Omental fat pad (tissue), 3 donors: ENCODE measurements at regions not wholly inside any gene's neighbourhood (a gene's known extent, or its start where the extent isn't known, plus 50 kb on each side); places are given as distances from the start of the nearest gene placed in this dataset.

Experiments
- ATAC-seq: fragments of 150-250 bp; one replicate; pipeline ENCODE4 v1.9.1; 2016; ENCODE audit warnings: mild to moderate bottlenecking, moderate library complexity; ENCODE audit not compliant: low FRiP score
- DNase-seq: peaks from one replicate; pipeline ENCODE4 v3.0.0-alpha.2; 2019; ENCODE audit warnings: low spot score
- CTCF ChIP-seq, 3 donors: fragments of 450-650 bp; IDR thresholded peaks; one replicate each; pipeline ENCODE4 v1.5.1; 2016 to 2017; ENCODE audit warnings: antibody characterized with exemption in 3 of 3, mild to moderate bottlenecking in 3 of 3, moderate library complexity in 2 of 3

- ATAC-seq (no peak), DNase-seq (no peak)
- no peak for TF ChIP-seq CTCF (IDR thresholded peaks at IDR 0.05)
Observed at GRCh38 chr4:178963446-178964045, 1521.3 kb upstream of the AGA start.

GRCh38 chr4:178966644-178967043 lies 1524.4 kb upstream of the AGA start:
- DNase-seq (no peak), ATAC-seq (no peak)
- TF ChIP-seq CTCF (IDR thresholded peaks at IDR 0.05) = no peak

GRCh38 chr4:178970433-178971140 lies 1528.3 kb upstream of the AGA start:
- DNase-seq = no peak
- no peak for ATAC-seq
- no peak for TF ChIP-seq CTCF (IDR thresholded peaks at IDR 0.05)

- DNase-seq = no peak
- TF ChIP-seq CTCF (IDR thresholded peaks at IDR 0.05) = no peak
- ATAC-seq = no peak
Observed at GRCh38 chr4:178976861-178977260, 1534.6 kb upstream of the AGA start.

GRCh38 chr4:178993306-178993705 lies 1551.1 kb upstream of the AGA start:
- DNase-seq = no peak
- ATAC-seq = no peak
- no peak for TF ChIP-seq CTCF (IDR thresholded peaks at IDR 0.05)

- ATAC-seq (no peak), DNase-seq (no peak)
- TF ChIP-seq CTCF (IDR thresholded peaks at IDR 0.05) = no peak
Observed at GRCh38 chr4:179001918-179002317, 1559.7 kb upstream of the AGA start.

- DNase-seq = no peak
- TF ChIP-seq CTCF (IDR thresholded peaks at IDR 0.05) = no peak
- ATAC-seq = no peak
Observed at GRCh38 chr4:179007755-179008154, 1565.5 kb upstream of the AGA start.
